ENCODE measurements at regions not wholly inside any gene's neighbourhood (a gene's known extent, or its start where the extent isn't known, plus 50 kb on each side); places are given as distances from the start of the nearest gene placed in this dataset.

DNA sequence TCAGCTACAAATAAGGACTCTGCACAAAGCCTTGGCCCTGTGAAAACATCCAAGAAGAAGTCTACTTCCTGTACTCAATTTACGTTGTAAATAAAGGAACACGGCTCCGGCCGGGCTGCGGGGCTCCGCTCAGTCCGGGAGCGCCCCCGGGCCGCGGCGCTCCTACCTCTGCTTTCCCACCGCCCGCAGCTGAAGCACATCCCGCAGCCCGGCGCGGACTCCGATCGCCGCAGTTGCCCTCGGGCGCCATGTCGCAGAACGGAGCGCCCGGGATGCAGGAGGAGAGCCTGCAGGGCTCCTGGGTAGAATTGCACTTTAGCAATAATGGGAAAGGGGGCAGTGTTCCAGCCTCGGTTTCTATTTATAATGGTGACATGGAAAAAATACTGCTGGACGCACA, 502.3 kb upstream of the FOXG1 start:
- no peak overlapping the region for H3K4me3 ChIP-seq (replicated peaks in 1 of 3)
- no peaks in the 10 kb centered on the region for H3K4me1 ChIP-seq
- DNase-seq: no peak
- no peak for TF ChIP-seq POLR2A (IDR thresholded peaks at IDR 0.05)
- TF ChIP-seq, protein P1, sequence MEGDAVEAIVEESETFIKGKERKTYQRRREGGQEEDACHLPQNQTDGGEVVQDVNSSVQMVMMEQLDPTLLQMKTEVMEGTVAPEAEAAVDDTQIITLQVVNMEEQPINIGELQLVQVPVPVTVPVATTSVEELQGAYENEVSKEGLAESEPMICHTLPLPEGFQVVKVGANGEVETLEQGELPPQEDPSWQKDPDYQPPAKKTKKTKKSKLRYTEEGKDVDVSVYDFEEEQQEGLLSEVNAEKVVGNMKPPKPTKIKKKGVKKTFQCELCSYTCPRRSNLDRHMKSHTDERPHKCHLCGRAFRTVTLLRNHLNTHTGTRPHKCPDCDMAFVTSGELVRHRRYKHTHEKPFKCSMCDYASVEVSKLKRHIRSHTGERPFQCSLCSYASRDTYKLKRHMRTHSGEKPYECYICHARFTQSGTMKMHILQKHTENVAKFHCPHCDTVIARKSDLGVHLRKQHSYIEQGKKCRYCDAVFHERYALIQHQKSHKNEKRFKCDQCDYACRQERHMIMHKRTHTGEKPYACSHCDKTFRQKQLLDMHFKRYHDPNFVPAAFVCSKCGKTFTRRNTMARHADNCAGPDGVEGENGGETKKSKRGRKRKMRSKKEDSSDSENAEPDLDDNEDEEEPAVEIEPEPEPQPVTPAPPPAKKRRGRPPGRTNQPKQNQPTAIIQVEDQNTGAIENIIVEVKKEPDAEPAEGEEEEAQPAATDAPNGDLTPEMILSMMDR (IDR thresholded peaks at IDR 0.05): no peak
- intact Hi-C loops (cut with DNase I): no loop called here
- H3K27ac ChIP-seq: no peak overlapping the region
- 36 to 64% methylated on average over 24 to 28 of the region's 29 CpGs for WGBS, 2 donors
- no peaks in the 10 kb centered on the region for H3K9me3 ChIP-seq
- H3K27me3 ChIP-seq: no peaks in the 10 kb centered on the region
- no peaks in the 10 kb centered on the region for H3K36me3 ChIP-seq

DNA sequence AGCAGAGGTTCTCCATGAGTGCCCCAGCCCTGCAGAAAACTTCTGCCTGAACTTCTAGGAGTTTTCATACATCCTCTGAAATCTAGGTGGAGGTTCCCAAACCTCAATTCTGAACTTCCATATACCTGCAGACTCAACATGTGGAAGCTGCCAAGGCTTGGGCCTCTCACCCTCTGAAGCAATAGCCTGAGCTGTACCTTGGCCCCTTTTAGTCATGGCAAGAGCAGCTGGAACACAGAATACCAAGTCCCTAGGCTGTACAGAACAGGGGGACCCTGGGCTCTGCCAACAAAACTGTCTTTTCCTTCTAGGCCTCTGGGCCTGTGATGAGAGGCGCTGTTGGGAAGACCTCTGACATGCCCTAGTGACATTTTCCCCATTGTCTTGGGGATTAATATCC, 494.3 kb upstream of the FOXG1 start:
- Histone ChIP-seq H3K27ac (no peak overlapping the region), H3K4me3 (replicated peaks in 1 of 3) (no peak overlapping the region)
- no peak for TF ChIP-seq POLR2A (IDR thresholded peaks at IDR 0.05)
- TF ChIP-seq, protein P1 (IDR thresholded peaks at IDR 0.05): no peak

DNA sequence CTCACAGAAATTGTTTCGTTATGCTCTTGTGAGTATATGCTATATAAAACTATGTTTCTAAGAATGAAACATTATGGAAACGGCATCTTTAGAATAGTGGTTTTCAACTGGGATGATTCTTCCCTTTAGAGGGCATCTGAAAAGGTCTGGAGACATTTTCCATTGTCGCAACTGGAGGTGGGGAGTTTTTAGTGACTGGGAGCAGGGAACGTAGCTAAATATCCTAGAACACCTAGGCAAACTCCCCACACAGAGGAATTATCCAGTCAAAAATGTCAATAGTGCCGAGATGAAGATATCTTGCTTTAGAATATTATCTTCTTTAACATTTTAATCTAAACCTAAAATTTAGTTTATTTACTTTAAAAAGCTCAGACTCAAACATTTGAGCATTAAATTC, 486.1 kb upstream of the FOXG1 start:
- H3K4me3 ChIP-seq (replicated peaks in 1 of 3): no peak overlapping the region
- no peak for DNase-seq
- H3K27me3 ChIP-seq: no peaks in the 10 kb centered on the region
- whole genome bisulfite sequencing, 2 donors: 80% methylated on average over 5 of the region's 5 CpGs
- H3K9me3 ChIP-seq: no peaks in the 10 kb centered on the region
- no peak overlapping the region for H3K27ac ChIP-seq
- no peaks in the 10 kb centered on the region for H3K36me3 ChIP-seq
- intact Hi-C loops (cut with DNase I): no loop called here
- H3K4me1 ChIP-seq: no peaks in the 10 kb centered on the region
- no peak for TF ChIP-seq POLR2A (IDR thresholded peaks at IDR 0.05)
- TF ChIP-seq, protein P1 (IDR thresholded peaks at IDR 0.05): no peak

More for the DNA sequence above, 494.3 kb upstream of the FOXG1 start:
- H3K4me1 ChIP-seq: no peaks in the 10 kb centered on the region
- no peaks in the 10 kb centered on the region for H3K27me3 ChIP-seq
- H3K9me3 ChIP-seq: no peaks in the 10 kb centered on the region
- DNase-seq: no peak
- intact Hi-C loops (cut with DNase I): no loop called here
- 85 to 89% methylated on average over 1 of the region's 1 CpG for WGBS, 2 donors
- H3K36me3 ChIP-seq: no peaks in the 10 kb centered on the region

DNA sequence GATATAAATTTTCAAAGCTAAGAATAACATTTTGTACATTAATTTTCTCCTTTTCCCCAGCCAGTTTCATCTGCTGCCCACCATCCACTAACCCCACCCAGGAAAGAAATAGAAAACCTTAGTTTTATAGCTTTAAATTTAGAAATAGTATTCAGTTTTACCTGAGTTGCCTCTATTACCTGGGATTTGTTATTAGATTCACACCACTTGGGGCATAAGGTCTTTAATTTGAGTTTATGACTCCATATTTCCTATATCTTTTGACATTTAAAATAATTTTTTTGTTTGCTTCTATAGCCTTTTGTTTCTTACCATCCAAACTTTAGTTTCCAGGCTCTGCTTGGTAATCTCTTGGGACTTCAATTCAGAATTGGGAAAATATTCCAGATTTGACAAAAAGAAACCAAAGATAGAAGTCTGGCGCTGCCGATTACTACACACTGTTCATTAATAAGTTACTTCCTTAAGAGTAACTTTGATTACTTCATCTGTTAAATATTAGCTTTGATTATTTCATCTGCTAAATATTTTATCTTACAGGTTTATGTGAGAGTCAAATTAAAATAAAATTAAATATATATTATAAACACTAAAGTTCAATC, 485.5 kb upstream of the FOXG1 start:
- Histone ChIP-seq H3K27ac (no peak overlapping the region), H3K36me3 (no peaks in the 10 kb centered on the region), H3K4me3 (replicated peaks in 1 of 3) (no peak overlapping the region), H3K9me3 (no peaks in the 10 kb centered on the region), H3K4me1 (no peaks in the 10 kb centered on the region), H3K27me3 (no peaks in the 10 kb centered on the region)
- WGBS, 2 donors: 94 to 95% methylated on average over 2 of the region's 2 CpGs
- no peak for TF ChIP-seq POLR2A (IDR thresholded peaks at IDR 0.05)
- TF ChIP-seq, protein P1 (IDR thresholded peaks at IDR 0.05): no peak
- no peak for DNase-seq
- intact Hi-C loops (cut with DNase I): no loop called here

DNA sequence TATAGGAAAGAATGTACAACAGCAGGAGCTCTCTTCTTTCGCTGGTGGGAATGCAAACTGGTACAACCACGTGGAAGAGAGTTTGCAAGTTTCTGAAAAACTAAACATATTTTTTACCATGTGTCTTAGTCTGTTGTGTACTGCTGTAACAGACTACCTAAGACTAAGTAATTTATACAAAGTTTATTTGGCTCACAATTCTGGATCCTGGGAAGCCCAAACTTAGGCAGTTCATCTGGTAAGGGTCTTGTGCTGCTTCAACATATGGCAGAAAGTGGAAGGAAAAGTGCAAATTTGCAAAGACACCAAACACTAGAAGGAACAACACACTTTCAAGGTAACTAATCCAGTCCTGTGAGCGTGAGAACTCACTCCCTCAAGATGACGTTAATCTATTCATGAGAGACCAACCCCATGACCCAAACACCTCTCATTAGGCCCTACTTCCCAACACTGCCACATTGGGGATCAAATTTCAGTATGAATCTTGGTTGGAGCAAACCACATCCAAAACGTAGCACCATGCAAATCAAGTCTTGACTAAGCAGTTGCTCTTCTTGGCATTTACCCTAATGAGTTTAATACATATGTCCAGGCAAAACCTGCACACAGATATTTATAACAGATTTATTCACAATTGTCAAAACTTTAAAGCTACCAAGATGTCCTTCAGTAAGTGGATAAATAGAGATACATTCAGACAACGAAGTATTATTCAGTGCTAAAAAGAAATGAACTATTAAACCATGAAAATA, 481.9 kb upstream of the FOXG1 start:
- no peak for DNase-seq
- Histone ChIP-seq H3K36me3 (no peaks in the 10 kb centered on the region), H3K4me1 (no peaks in the 10 kb centered on the region), H3K27ac (no peak overlapping the region), H3K9me3 (no peaks in the 10 kb centered on the region), H3K4me3 (replicated peaks in 1 of 3) (no peak overlapping the region), H3K27me3 (no peaks in the 10 kb centered on the region)
- intact Hi-C loops (cut with DNase I): no loop called here
- TF ChIP-seq, protein P1 (IDR thresholded peaks at IDR 0.05): no peak
- no peak for TF ChIP-seq POLR2A (IDR thresholded peaks at IDR 0.05)
- WGBS, 2 donors: 63 to 66% methylated on average over 6 of the region's 6 CpGs

Data from thyroid gland (tissue), 4 donors.